Activated CD8-positive, alpha-beta memory T cell treated with anti-CD3 and anti-CD28 coated beads for 48 hours (primary cell): ENCODE measurements at regions not wholly inside any gene's neighbourhood (a gene's known extent, or its start where the extent isn't known, plus 50 kb on each side); places are given as distances from the start of the nearest gene placed in this dataset.

Experiments used
- DNase-seq, 3 experiments: peaks; one replicate each; pipeline ENCODE4 v3.0.0-alpha.2; 2020; ENCODE audit warnings: low read depth in 2 of 3, low spot score in 2 of 3

- DNase-seq, result no peak
These were observed 208.6 kb downstream of the C1D start for GRCh38 chr2:67854103-67854743.

DNA sequence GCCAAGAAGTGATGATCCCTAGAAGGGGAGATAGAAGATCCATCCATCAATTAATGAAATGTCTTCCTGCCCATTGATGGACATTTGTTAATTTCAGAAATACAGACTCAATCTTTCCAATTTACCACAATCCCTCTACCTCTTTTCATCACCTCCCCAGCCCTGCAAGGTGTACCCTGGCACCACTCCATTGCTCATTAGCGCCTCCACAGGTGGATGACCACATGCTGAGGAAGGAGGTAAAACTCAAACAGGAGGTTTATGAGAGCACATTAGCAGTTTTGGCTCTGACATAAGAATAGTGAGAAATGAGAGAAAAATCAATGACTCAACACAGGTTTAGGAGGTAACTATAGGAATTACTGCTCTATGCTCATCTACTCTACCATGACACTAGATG is 208.0 kb downstream of the C1D start:
- no peak for DNase-seq

GRCh38 chr2:67856866-67857265 is 205.9 kb downstream of the C1D start:
- no peak for DNase-seq

DNA sequence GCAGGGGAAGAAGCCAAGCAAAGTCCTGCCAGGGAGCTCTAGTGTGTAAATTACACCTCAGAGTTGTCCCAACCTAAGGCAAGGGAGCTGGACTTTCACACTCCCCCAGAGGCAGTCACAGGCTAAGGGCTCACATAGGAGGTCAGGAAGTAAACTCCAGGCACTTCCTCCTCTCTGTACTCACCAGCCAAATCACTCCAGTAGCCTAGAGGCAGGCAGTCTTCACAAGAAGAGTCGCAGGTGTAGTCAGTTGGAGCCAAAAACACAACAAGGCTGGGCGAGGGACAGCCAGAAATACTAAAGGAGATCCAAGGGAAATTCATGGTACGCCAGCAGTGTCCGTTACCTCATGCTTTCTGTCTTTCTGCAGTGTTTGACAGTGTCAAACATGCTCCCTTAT is 205.0 kb downstream of the C1D start:
- no peak for DNase-seq

DNA sequence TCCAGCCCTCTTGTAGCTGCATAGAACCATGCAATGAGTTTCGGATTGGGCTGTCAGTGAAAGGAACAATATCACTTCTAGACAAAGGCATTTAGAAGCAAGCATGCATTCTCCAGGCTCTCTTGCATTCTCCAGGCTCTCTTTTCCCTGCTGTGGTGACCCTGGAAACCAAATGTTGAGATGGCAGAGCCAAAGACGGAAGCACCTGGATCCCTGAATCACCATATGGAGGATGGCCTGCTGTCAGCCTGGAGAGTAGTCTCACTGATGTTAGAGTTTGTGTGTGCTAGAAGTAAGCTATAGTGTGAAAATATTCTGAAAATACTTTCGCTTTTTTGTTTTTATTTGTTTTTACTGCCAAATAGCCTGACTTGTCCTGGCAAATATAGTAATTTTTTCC is 203.9 kb downstream of the C1D start:
- DNase-seq, result no peak

DNA sequence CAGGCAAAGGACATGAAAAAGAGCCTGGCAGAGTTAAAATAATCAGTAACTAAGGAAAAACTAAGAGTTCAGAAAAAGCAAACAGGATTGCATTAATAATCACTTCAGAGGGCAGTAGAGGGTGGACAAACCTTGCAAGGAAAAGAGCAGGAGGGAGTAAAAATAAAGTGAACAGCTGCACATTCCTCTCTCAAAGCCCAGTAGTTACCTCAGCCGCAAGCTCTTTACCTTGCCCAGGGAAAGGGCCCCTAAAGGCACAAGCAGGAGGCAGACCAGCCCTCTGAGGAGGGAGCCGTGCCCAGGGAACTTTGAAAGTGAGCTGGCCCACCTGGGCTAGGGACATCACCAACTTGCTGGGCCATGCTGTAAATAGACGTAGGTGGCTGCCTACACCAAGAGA is 196.9 kb downstream of the C1D start:
- no peak for DNase-seq

- DNase-seq, result no peak
These were observed 195.1 kb downstream of the C1D start for GRCh38 chr2:67867735-67868134.

DNA sequence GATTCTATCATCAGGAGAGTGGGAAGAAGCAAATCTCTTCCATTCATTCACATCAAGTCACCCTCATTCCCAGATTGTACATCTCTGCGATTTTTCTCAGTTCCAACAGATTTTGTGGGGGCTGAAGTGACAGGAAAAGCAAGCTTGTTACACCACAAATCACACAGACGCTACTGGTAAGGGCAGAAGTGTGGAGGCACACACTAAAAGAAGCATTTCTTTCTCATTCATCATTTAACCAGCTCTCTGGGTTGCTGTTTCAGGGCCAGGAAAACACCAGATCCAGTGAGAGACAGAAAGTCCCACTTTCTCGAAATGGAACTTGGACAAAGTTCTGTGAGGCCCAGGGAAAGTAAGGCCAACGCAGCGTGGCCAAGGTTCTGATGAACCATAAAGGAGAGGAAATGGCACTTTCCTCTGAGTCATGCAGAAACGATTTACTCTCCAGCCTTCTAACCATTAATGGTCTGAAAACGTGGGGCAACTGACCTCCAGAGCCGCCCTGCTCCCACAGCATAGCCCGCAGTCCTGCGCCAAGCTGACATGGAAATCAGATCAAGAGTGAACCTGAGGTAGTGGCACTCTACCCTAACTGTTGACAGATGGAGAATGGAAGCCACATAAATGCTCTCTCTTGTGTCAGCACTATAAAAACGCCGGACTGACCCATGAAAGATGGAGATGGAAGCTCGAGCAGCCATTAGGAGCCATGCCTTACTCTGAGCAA is 191.0 kb downstream of the C1D start:
- no peak for DNase-seq

DNA sequence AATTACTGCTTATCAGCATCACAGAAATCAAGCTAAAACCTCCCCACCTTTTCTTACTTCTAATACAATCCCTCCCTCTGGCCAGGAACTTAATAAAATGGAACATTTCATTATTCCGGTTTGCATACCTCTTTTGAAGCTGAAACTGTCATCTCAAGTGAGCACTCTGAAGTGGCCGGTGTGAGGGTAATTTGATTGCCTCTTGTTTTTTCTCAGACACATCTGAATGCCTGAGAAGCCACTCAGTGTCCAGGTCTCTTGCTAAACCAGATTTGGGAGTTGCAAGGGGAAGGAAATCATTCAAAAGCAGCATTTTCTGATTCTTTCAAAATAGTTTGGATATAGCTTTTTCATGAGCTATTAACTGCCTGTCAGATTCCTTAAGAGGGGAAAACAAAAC is 190.3 kb downstream of the C1D start:
- DNase-seq, result no peak

- DNase-seq, result no peak
These were observed 188.9 kb downstream of the C1D start for GRCh38 chr2:67873916-67874315.

DNA sequence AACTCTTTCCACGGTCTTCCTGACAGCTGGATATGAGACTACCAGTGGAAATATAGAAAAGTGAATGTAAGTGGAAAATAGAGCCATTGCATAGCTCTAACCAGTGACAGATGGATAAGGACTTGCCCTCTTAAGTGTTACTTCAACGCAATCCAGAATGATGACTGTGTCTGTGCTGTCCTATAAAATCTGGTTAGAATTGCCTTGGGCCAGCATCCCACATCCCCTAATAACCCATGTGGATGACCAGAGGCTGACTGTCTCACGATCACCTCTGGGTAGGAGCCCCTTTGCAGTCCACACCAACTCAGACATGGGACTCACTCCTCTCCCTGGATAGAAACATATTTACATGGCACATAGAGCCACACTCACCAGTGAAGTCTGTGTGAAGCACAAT is 186.6 kb downstream of the C1D start:
- no peak for DNase-seq

DNA sequence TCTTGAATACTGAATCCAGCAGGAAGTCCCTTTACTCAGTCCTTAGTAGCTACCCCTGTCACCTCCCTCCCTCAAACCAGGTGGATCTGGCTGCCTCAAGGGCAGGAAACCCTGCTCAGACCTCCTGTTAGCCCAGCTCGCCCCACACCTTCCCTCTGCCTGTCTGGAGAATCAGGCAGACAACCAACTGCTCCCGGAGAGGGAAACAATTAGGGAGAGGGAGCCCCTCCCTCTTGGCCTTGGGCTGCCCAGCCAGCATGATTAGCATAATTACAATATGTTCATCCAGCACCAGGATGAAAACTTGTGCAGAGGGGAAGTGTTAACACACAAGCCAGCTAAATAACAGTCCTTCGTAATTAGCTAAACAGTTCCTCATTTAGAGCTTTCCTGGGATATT is 185.5 kb downstream of the C1D start:
- DNase-seq, result no peak

- no peak for DNase-seq
These were observed 184.1 kb downstream of the C1D start for GRCh38 chr2:67878743-67879142.

- no peak for DNase-seq
These were observed 183.1 kb downstream of the C1D start for GRCh38 chr2:67879586-67880290.

DNA sequence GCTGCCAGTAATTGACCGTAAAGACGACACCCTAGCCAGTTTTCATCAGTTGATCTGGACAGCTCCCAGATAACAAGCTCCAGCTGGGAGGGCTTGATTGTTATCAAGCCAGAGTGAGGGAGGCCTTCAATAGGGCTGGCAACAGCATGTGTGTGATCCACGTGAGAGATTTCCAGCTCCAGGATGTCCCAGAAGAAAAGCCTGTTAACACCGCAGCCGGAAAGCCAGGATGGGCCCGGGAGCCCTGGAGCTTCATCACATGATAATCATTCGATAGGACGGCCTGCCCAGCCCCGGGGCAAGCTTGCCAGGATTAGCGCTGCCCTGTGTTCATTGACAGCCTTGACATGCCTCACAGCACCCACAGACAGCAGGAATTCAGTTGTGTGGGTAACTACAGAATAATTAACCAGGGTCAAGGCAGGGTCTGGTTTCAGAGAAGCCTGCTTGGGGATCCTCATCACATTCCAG is 182.5 kb downstream of the C1D start:
- no peak for DNase-seq

DNA sequence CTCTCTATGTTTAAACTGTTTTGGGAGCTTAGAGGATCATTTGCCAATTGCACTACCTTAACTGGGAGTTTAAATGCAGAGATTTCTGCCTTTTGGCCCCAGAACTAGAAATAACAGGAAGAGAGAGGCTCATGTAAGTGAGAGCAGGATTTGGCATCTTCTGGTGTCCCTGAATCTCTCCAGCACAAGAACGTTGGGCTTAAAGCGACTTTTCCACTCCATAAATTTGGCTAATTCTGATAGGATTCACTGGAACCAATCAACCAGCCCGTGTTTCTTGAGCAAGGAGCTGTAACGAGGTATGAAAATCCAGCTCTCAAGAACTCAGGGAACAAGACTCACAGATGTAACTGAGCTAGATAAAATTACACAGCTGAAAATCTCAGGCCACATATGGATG is 181.0 kb downstream of the C1D start:
- DNase-seq, result no peak

GRCh38 chr2:67883316-67884087 is 179.3 kb downstream of the C1D start:
- no peak for DNase-seq

GRCh38 chr2:67888351-67889005 is 174.3 kb downstream of the C1D start:
- no peak for DNase-seq

- no peak for DNase-seq
These were observed 173.7 kb downstream of the C1D start for GRCh38 chr2:67889056-67889455.

DNA sequence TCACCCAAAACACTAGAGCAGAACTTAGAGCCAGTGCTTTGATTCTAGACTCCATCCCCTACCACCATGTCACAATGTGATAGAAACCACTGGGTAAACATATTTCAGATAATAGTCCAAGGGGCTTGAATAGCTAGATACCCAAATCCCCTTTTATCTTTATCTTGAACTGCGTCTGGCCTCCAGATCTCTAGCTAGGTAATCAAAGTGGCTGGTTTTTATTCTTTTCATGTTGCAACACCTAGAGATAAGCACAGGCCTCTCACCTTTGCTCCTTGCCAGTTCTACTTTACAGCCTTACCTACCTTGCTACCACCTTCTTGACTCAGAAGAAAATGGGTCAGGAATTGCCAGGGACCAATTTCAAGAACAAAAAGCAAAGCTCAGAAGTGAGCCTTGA is 171.2 kb downstream of the C1D start:
- DNase-seq, result no peak

GRCh38 chr2:67892339-67892846 is 170.4 kb downstream of the C1D start:
- DNase-seq, result no peak
